ENCODE measurements at regions not wholly inside any gene's neighbourhood (a gene's known extent, or its start where the extent isn't known, plus 50 kb on each side); places are given as distances from the start of the nearest gene placed in this dataset.
"Not testable (repeated sequence)": the region's sequence is repeated elsewhere in the genome, so short reads cannot be mapped to it uniquely, and the experiment has no call there.

- WGBS (ENCODE audit: insufficient coverage), result no CpG with 5 or more reads among the region's 2 CpGs
- Histone ChIP-seq H3K4me3 (ENCODE audit: low read length) (no peak overlapping the region), H3K27me3 (ENCODE audit: control insufficient read depth, insufficient read depth, low read length) (no peaks in the 10 kb centered on the region), H3K27ac (ENCODE audit: low read length) (no peak overlapping the region), H3K9me3 (replicated peaks; ENCODE audit: control insufficient read depth, low read depth, low read length) (no peaks in the 10 kb centered on the region), H3K4me1 (ENCODE audit: control insufficient read depth, insufficient read depth, low read length) (no peaks in the 10 kb centered on the region), H3K36me3 (ENCODE audit: control insufficient read depth, insufficient read depth, low read length) (no peaks in the 10 kb centered on the region)
- no peak for DNase-seq
Measured at GRCh38 chr6:2611092-2611491, 139.6 kb downstream of the MYLK4 start.

DNA sequence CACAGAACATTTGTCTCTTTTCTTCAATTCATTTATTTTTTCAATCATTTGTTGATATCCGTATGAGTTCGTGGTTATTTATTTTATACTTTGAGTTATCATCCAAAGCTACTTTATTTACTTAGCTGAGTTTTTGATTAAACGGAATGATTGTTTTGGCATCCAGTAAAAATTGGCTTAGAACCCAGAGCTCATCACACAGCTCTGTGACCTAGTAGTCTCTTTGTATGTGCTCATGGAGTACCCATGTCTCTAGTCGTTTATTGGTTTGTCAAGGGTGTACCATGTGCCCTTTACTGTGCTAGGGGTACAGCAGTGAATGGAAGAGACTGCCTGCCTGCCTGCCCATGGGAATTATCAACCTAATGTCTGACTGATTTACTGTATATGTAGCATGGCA lies 142.2 kb downstream of the MYLK4 start:
- Histone ChIP-seq H3K9me3 (replicated peaks; ENCODE audit: control insufficient read depth, low read depth, low read length) (no peaks in the 10 kb centered on the region), H3K27me3 (ENCODE audit: control insufficient read depth, insufficient read depth, low read length) (no peaks in the 10 kb centered on the region), H3K36me3 (ENCODE audit: control insufficient read depth, insufficient read depth, low read length) (no peaks in the 10 kb centered on the region), H3K4me1 (ENCODE audit: control insufficient read depth, insufficient read depth, low read length) (no peaks in the 10 kb centered on the region), H3K4me3 (ENCODE audit: low read length) (no peak overlapping the region), H3K27ac (ENCODE audit: low read length) (no peak overlapping the region)
- WGBS (ENCODE audit: insufficient coverage), result 100% methylated on average over 1 of the region's 4 CpGs
- no peak for DNase-seq

- DNase-seq, result no peak
- Histone ChIP-seq H3K4me1 (ENCODE audit: control insufficient read depth, insufficient read depth, low read length) (no peaks in the 10 kb centered on the region), H3K9me3 (replicated peaks; ENCODE audit: control insufficient read depth, low read depth, low read length) (no peaks in the 10 kb centered on the region), H3K4me3 (ENCODE audit: low read length) (no peak overlapping the region), H3K27me3 (ENCODE audit: control insufficient read depth, insufficient read depth, low read length) (no peaks in the 10 kb centered on the region), H3K36me3 (ENCODE audit: control insufficient read depth, insufficient read depth, low read length) (no peaks in the 10 kb centered on the region), H3K27ac (ENCODE audit: low read length) (no peak overlapping the region)
- 90% methylated on average over 2 of the region's 3 CpGs for WGBS (ENCODE audit: insufficient coverage)
Measured at GRCh38 chr6:2600363-2600762, 150.4 kb downstream of the MYLK4 start.

DNA sequence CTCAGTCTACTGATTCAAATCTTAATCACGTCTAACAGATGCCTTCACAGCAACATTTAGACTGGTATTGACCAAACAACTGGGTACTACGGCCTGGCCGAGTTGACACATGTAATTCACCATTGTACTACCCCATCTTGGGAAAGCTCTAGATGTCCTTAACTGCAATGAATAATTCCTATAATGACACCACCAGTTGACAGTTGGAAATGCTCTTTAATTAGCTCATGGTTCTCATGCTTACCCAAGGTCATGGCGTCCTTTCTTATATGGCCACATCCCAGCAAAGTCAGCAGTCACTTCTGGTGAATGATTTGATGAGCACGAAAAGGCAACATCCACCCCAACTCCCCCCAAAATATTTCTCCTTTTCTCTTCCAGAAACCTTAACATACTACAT lies 150.9 kb downstream of the MYLK4 start:
- H3K27ac ChIP-seq (ENCODE audit: low read length), result no peak overlapping the region
- DNase-seq, result no peak
- no peaks in the 10 kb centered on the region for H3K27me3 ChIP-seq (ENCODE audit: control insufficient read depth, insufficient read depth, low read length)
- no peak overlapping the region for H3K4me3 ChIP-seq (ENCODE audit: low read length)
- no peaks in the 10 kb centered on the region for H3K36me3 ChIP-seq (ENCODE audit: control insufficient read depth, insufficient read depth, low read length)
- no peaks in the 10 kb centered on the region for H3K9me3 ChIP-seq (replicated peaks; ENCODE audit: control insufficient read depth, low read depth, low read length)
- 91% methylated on average over 3 of the region's 5 CpGs for WGBS (ENCODE audit: insufficient coverage)
- H3K4me1 ChIP-seq (ENCODE audit: control insufficient read depth, insufficient read depth, low read length), result no peaks in the 10 kb centered on the region

GRCh38 chr6:2598867-2599266 lies 151.9 kb downstream of the MYLK4 start:
- Histone ChIP-seq H3K36me3 (ENCODE audit: control insufficient read depth, insufficient read depth, low read length) (no peaks in the 10 kb centered on the region), H3K9me3 (replicated peaks; ENCODE audit: control insufficient read depth, low read depth, low read length) (no peaks in the 10 kb centered on the region), H3K27me3 (ENCODE audit: control insufficient read depth, insufficient read depth, low read length) (no peaks in the 10 kb centered on the region), H3K4me1 (ENCODE audit: control insufficient read depth, insufficient read depth, low read length) (no peaks in the 10 kb centered on the region), H3K27ac (ENCODE audit: low read length) (no peak overlapping the region), H3K4me3 (ENCODE audit: low read length) (no peak overlapping the region)
- 100% methylated on average over 1 of the region's 6 CpGs for WGBS (ENCODE audit: insufficient coverage)
- DNase-seq, result no peak

DNA sequence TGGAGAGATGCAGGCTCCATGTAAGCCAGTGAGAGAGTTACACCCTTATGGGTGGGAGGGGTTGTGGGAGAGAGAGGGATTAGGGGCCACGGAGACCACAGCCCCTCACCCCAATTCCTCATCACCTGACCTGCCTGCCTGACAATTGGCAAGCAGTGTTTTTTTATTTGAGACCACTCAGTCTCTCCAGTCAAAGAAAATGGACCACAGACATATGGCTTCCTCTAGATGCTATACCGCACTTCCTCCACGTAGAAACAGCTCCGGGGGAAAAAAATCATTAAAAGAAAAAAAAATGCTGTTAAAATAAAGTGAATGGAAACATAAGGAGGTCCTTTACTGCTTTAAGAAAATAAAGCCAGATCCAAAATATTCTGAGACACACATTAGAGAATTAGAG lies 152.7 kb downstream of the MYLK4 start:
- H3K9me3 ChIP-seq (replicated peaks; ENCODE audit: control insufficient read depth, low read depth, low read length), result no peaks in the 10 kb centered on the region
- no peaks in the 10 kb centered on the region for H3K36me3 ChIP-seq (ENCODE audit: control insufficient read depth, insufficient read depth, low read length)
- WGBS (ENCODE audit: insufficient coverage), result no CpG with 5 or more reads among the region's 4 CpGs
- H3K27ac ChIP-seq (ENCODE audit: low read length), result no peak overlapping the region
- DNase-seq, result no peak
- H3K27me3 ChIP-seq (ENCODE audit: control insufficient read depth, insufficient read depth, low read length), result no peaks in the 10 kb centered on the region
- H3K4me3 ChIP-seq (ENCODE audit: low read length), result no peak overlapping the region
- no peaks in the 10 kb centered on the region for H3K4me1 ChIP-seq (ENCODE audit: control insufficient read depth, insufficient read depth, low read length)

- not testable (repeated sequence) for H3K36me3 ChIP-seq (ENCODE audit: control insufficient read depth, insufficient read depth, low read length); H3K4me3 ChIP-seq (ENCODE audit: low read length); H3K4me1 ChIP-seq (ENCODE audit: control insufficient read depth, insufficient read depth, low read length); H3K9me3 ChIP-seq (replicated peaks; ENCODE audit: control insufficient read depth, low read depth, low read length); H3K27ac ChIP-seq (ENCODE audit: low read length); DNase-seq; H3K27me3 ChIP-seq (ENCODE audit: control insufficient read depth, insufficient read depth, low read length)
- WGBS (ENCODE audit: insufficient coverage), result no CpG with 5 or more reads among the region's 2 CpGs
Measured at GRCh38 chr6:2597457-2597856, 153.3 kb downstream of the MYLK4 start.

- H3K36me3 ChIP-seq (ENCODE audit: control insufficient read depth, insufficient read depth, low read length), result no peaks in the 10 kb centered on the region
- no peak overlapping the region for H3K4me3 ChIP-seq (ENCODE audit: low read length)
- no peaks in the 10 kb centered on the region for H3K4me1 ChIP-seq (ENCODE audit: control insufficient read depth, insufficient read depth, low read length)
- no peaks in the 10 kb centered on the region for H3K27me3 ChIP-seq (ENCODE audit: control insufficient read depth, insufficient read depth, low read length)
- H3K9me3 ChIP-seq (replicated peaks; ENCODE audit: control insufficient read depth, low read depth, low read length), result no peaks in the 10 kb centered on the region
- H3K27ac ChIP-seq (ENCODE audit: low read length), result no peak overlapping the region
- no CpG with 5 or more reads among the region's 1 CpG for WGBS (ENCODE audit: insufficient coverage)
- no peak for DNase-seq
Measured at GRCh38 chr6:2596222-2596621, 154.5 kb downstream of the MYLK4 start.

- no peak overlapping the region for H3K27ac ChIP-seq (ENCODE audit: low read length)
- WGBS (ENCODE audit: insufficient coverage), result 60% methylated on average over 2 of the region's 2 CpGs
- H3K9me3 ChIP-seq (replicated peaks; ENCODE audit: control insufficient read depth, low read depth, low read length), result no peaks in the 10 kb centered on the region
- H3K4me1 ChIP-seq (ENCODE audit: control insufficient read depth, insufficient read depth, low read length), result no peaks in the 10 kb centered on the region
- no peak for DNase-seq
- H3K36me3 ChIP-seq (ENCODE audit: control insufficient read depth, insufficient read depth, low read length), result no peaks in the 10 kb centered on the region
- no peaks in the 10 kb centered on the region for H3K27me3 ChIP-seq (ENCODE audit: control insufficient read depth, insufficient read depth, low read length)
- no peak overlapping the region for H3K4me3 ChIP-seq (ENCODE audit: low read length)
Measured at GRCh38 chr6:2594868-2595267, 155.9 kb downstream of the MYLK4 start.

GRCh38 chr6:2593167-2593566 lies 157.6 kb downstream of the MYLK4 start:
- Histone ChIP-seq H3K27me3 (ENCODE audit: control insufficient read depth, insufficient read depth, low read length) (no peaks in the 10 kb centered on the region), H3K9me3 (replicated peaks; ENCODE audit: control insufficient read depth, low read depth, low read length) (no peaks in the 10 kb centered on the region), H3K36me3 (ENCODE audit: control insufficient read depth, insufficient read depth, low read length) (no peaks in the 10 kb centered on the region), H3K4me3 (ENCODE audit: low read length) (no peak overlapping the region), H3K4me1 (ENCODE audit: control insufficient read depth, insufficient read depth, low read length) (no peaks in the 10 kb centered on the region), H3K27ac (ENCODE audit: low read length) (no peak overlapping the region)
- 91% methylated on average over 6 of the region's 6 CpGs for WGBS (ENCODE audit: insufficient coverage)
- no peak for DNase-seq

DNA sequence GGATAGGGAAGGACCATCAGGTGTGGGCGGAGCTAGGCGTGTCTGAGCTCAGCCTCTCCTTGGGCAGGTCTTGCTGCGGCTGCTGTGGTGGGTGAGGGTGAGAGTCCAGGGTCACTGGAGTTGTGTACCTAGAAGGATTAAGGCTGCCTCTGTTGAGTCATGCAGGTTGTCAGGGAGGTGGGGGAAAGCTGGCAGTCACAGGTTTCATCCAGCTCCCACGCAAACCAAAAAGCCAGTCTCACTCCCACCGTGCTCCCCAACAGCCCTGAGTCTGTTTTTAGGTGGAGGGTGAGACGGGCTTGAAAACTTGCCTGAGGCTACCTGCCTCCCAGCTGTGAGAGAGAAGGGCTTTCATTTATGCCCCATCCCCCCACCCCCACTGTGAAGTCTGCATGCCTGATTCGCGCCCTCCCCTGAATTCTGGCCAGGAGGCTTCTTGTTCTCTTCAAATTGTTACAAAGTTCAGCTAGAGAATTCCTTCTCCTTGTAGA lies 161.5 kb downstream of the MYLK4 start:
- Histone ChIP-seq H3K27ac (ENCODE audit: low read length) (no peak overlapping the region), H3K4me3 (ENCODE audit: low read length) (no peak overlapping the region), H3K36me3 (ENCODE audit: control insufficient read depth, insufficient read depth, low read length) (no peaks in the 10 kb centered on the region), H3K9me3 (replicated peaks; ENCODE audit: control insufficient read depth, low read depth, low read length) (no peaks in the 10 kb centered on the region), H3K4me1 (ENCODE audit: control insufficient read depth, insufficient read depth, low read length) (no peaks in the 10 kb centered on the region), H3K27me3 (ENCODE audit: control insufficient read depth, insufficient read depth, low read length) (no peaks in the 10 kb centered on the region)
- WGBS (ENCODE audit: insufficient coverage), result 92% methylated on average over 5 of the region's 8 CpGs
- DNase-seq, result no peak
